Coronary artery (tissue), 2 donors: ENCODE measurements at regions not wholly inside any gene's neighbourhood (a gene's known extent, or its start where the extent isn't known, plus 50 kb on each side); places are given as distances from the start of the nearest gene placed in this dataset.

Experiments
- DNase-seq: peaks from one replicate; pipeline ENCODE4 v3.0.0-alpha.2; 2017; ENCODE audit warnings: low spot score
- H3K27ac ChIP-seq, 2 donors: fragments of 200-600 bp; sonication (generic); one replicate each; pipeline ENCODE4 v1.5.1; 2016 to 2019
- H3K4me3 ChIP-seq: fragments of 200-600 bp; sonication (generic); 2 replicates; pipeline ENCODE4 v1.5.1; 2016; ENCODE audit warnings: mild to moderate bottlenecking, moderate library complexity
- CTCF ChIP-seq: fragments of 200-600 bp; sonication (generic); IDR thresholded peaks from one replicate; pipeline ENCODE4 v1.5.1; 2019; ENCODE audit warnings: antibody characterized with exemption

- Histone ChIP-seq H3K27ac (no peak overlapping the region), H3K4me3 (no peak overlapping the region)
- no peak for TF ChIP-seq CTCF
- no peak for DNase-seq
Observed at GRCh38 chr16:65222536-65222935, 100.7 kb upstream of the CDH11 start.

GRCh38 chr16:65222049-65222448, 100.2 kb upstream of the CDH11 start:
- Histone ChIP-seq H3K27ac (no peak overlapping the region), H3K4me3 (no peak overlapping the region)
- no peak for TF ChIP-seq CTCF
- DNase-seq, result no peak

- Histone ChIP-seq H3K27ac (no peak overlapping the region), H3K4me3 (no peak overlapping the region)
- DNase-seq, result no peak
- TF ChIP-seq CTCF, result no peak
Observed at GRCh38 chr16:65219786-65220185, 97.9 kb upstream of the CDH11 start.

GRCh38 chr16:65218348-65218747, 96.5 kb upstream of the CDH11 start:
- DNase-seq, result no peak
- no peak overlapping the region for H3K27ac ChIP-seq
- TF ChIP-seq CTCF, result no peak
- no peak overlapping the region for H3K4me3 ChIP-seq

GRCh38 chr16:65213866-65214595, 92.2 kb upstream of the CDH11 start:
- H3K27ac ChIP-seq, result no peak overlapping the region
- H3K4me3 ChIP-seq, result no peak overlapping the region
- no peak for TF ChIP-seq CTCF
- DNase-seq, result no peak

GRCh38 chr16:65212791-65213190, 90.9 kb upstream of the CDH11 start:
- H3K27ac ChIP-seq, result no peak overlapping the region
- DNase-seq, result no peak
- no peak overlapping the region for H3K4me3 ChIP-seq
- TF ChIP-seq CTCF, result no peak

- Histone ChIP-seq H3K4me3 (no peak overlapping the region), H3K27ac (no peak overlapping the region)
- no peak for DNase-seq
- no peak for TF ChIP-seq CTCF
Observed at GRCh38 chr16:65212240-65212639, 90.4 kb upstream of the CDH11 start.
